PFSK-1 (cell line): ENCODE measurements at regions not wholly inside any gene's neighbourhood (a gene's known extent, or its start where the extent isn't known, plus 50 kb on each side); places are given as distances from the start of the nearest gene placed in this dataset.

Source experiments
- FOXP2 ChIP-seq: optimal IDR thresholded peaks from 2 replicates; pipeline ENCODE3; 2011; ENCODE audit warnings: borderline replicate concordance, control low read depth, inconsistent platforms; ENCODE audit not compliant: insufficient read depth; ENCODE audit errors: extremely low read length, extremely low read depth
- POLR2AphosphoS5 ChIP-seq: IDR thresholded peaks from 2 replicates; pipeline ENCODE4 v1.6.1; 2012; ENCODE audit warnings: low read depth, mild to moderate bottlenecking, control low read depth, low read length, moderate library complexity
- SIN3A ChIP-seq: IDR thresholded peaks from 2 replicates; pipeline ENCODE4 v1.6.1; 2012; ENCODE audit warnings: mild to moderate bottlenecking, low read length, moderate library complexity, borderline replicate concordance; ENCODE audit not compliant: insufficient read depth
- TAF1 ChIP-seq: IDR thresholded peaks from 2 replicates; pipeline ENCODE4 v1.6.1; 2012; ENCODE audit warnings: low read length, control low read depth, borderline replicate concordance; ENCODE audit not compliant: insufficient read depth
- TF ChIP-seq, protein P1 (sequence below), 2 experiments: IDR thresholded peaks; 2 replicates each; pipeline versions ENCODE4 v1.6.1 to v1.8.0; 2011 to 2012; ENCODE audit warnings: low read depth in 2 of 2, low read length in 2 of 2, control low read depth in 1 of 2, inconsistent platforms in 1 of 2, mild to moderate bottlenecking in 1 of 2, moderate library complexity in 1 of 2; ENCODE audit not compliant: insufficient read depth in 1 of 2

DNA sequence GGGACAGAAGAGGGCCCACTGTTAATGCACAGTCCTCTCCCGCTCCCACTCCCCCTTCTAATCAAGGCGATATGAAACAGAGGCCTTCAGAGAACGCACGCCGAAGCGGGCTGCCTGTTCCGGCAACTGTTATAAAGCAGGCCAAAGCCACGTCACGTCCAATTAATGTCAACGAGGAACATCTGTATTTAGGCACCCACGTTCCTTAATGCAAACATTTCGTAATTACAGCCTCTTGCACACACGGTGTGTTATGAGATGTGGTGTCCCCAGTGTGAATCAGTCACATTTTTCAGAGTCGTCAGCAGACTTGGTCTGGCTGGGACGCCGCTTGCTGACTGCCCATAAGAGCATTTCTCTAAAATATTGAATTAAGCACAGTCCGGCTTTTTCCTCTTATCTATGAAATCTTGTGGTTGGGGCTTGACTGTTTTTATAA, 339.0 kb downstream of the NSG2 start:
- peak; percentile 28 for TF ChIP-seq POLR2AphosphoS5
- TF ChIP-seq FOXP2, result peak; percentile 37
- TF ChIP-seq, protein P1, sequence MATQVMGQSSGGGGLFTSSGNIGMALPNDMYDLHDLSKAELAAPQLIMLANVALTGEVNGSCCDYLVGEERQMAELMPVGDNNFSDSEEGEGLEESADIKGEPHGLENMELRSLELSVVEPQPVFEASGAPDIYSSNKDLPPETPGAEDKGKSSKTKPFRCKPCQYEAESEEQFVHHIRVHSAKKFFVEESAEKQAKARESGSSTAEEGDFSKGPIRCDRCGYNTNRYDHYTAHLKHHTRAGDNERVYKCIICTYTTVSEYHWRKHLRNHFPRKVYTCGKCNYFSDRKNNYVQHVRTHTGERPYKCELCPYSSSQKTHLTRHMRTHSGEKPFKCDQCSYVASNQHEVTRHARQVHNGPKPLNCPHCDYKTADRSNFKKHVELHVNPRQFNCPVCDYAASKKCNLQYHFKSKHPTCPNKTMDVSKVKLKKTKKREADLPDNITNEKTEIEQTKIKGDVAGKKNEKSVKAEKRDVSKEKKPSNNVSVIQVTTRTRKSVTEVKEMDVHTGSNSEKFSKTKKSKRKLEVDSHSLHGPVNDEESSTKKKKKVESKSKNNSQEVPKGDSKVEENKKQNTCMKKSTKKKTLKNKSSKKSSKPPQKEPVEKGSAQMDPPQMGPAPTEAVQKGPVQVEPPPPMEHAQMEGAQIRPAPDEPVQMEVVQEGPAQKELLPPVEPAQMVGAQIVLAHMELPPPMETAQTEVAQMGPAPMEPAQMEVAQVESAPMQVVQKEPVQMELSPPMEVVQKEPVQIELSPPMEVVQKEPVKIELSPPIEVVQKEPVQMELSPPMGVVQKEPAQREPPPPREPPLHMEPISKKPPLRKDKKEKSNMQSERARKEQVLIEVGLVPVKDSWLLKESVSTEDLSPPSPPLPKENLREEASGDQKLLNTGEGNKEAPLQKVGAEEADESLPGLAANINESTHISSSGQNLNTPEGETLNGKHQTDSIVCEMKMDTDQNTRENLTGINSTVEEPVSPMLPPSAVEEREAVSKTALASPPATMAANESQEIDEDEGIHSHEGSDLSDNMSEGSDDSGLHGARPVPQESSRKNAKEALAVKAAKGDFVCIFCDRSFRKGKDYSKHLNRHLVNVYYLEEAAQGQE (IDR thresholded peaks at IDR 0.05; ENCODE audit: insufficient read depth in 1 of 2, low read depth in 2 of 2, low read length in 2 of 2), result 0 out of 4 replicates have a peak, but pooled peaks have one; percentile 18 to 50
- no peak for TF ChIP-seq TAF1
- TF ChIP-seq SIN3A, result peak; percentile 62; the same call in 1 of the 2 replicates

DNA sequence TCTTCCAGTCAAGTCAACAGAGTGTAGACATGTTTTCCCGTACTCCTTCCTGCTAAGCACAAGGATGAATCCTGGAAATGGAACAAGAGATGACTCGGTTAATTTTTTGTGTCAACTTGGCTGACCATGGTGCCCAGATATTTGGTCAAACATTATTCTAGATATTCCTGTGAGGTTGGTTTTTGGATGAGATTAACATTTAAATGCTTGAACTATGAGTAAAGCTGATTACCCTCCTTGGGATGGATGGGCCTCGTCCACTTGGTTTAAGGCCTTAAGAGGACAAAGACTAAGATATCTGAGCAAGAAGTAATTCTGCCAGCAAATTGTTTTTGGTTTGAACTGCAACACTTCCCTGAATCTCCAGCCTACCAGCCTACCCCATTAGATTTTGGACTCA, 338.1 kb upstream of the MSX2 start:
- TF ChIP-seq POLR2AphosphoS5 (no peak), FOXP2 (no peak), TAF1 (no peak), SIN3A (no peak)
- TF ChIP-seq, protein P1 (IDR thresholded peaks at IDR 0.05; ENCODE audit: insufficient read depth in 1 of 2, low read depth in 2 of 2, low read length in 2 of 2), result no peak

DNA sequence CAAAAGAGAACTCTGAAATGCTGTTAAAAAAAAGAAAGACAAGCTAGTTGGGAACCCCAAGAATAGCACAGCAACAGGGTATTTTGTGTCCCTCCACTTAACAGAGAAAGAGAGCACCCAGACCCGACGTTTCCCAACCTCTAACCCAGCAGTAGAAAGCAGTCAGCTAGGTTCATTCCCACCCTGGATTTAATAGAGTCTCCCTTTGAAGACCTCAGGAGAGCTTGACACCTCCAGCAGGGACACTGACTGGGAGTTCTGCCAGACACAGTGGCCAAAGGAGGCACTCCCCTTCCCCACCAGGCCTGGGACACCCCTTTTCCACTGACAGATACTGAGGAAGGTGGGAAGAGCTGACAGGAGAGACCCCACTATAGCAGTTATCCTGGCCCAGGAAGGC, 337.5 kb upstream of the MSX2 start:
- TF ChIP-seq TAF1, result no peak
- TF ChIP-seq, protein P1 (IDR thresholded peaks at IDR 0.05; ENCODE audit: insufficient read depth in 1 of 2, low read depth in 2 of 2, low read length in 2 of 2), result no peak
- no peak for TF ChIP-seq POLR2AphosphoS5
- TF ChIP-seq FOXP2, result no peak
- no peak for TF ChIP-seq SIN3A

DNA sequence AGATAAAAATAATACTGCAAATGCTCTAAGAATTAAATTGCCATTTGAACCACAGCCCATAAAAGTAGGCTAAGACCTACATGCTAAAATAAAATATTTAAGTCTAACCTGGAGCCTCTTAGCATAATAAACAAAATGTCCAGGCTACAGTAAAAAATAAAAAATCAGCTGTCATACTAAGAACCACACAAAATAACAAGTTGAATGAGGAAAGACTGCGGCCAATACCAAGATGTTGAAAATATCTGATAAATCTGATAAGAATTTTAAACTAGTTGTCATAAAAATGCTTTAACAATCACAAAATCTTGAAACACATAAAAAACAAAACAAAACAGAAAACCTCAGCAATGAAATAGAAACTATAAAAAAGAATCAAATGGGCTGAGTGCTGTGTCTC, 336.9 kb upstream of the MSX2 start:
- TF ChIP-seq POLR2AphosphoS5, result no peak
- TF ChIP-seq TAF1, result no peak
- TF ChIP-seq FOXP2, result no peak
- TF ChIP-seq, protein P1 (IDR thresholded peaks at IDR 0.05; ENCODE audit: insufficient read depth in 1 of 2, low read depth in 2 of 2, low read length in 2 of 2), result no peak
- no peak for TF ChIP-seq SIN3A

DNA sequence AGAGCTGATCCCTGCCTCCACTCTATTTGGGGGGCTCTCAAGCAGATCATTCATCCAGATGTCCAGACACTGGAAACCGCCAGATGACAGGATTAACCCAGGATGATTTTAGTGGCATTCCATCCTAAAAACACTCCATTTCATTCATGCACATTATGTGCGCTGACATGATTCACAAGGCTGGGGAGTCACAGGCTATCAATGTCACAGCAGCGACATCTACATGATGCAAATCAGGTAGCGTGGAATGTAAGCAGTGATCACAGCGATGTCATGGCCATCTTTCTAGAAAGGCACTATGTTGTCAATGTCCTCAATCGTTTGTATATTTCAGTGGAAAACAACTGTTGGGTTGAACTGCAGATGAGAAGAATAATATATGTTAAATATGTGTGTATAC, 331.5 kb upstream of the MSX2 start:
- no peak for TF ChIP-seq FOXP2
- TF ChIP-seq TAF1, result no peak
- TF ChIP-seq, protein P1 (IDR thresholded peaks at IDR 0.05; ENCODE audit: insufficient read depth in 1 of 2, low read depth in 2 of 2, low read length in 2 of 2), result no peak
- no peak for TF ChIP-seq POLR2AphosphoS5
- TF ChIP-seq SIN3A, result no peak
